ENCODE measurements at regions not wholly inside any gene's neighbourhood (a gene's known extent, or its start where the extent isn't known, plus 50 kb on each side); places are given as distances from the start of the nearest gene placed in this dataset.

- no peak overlapping the region for H3K27ac Mint-ChIP-seq
- no peaks in the 10 kb centered on the region for H3K79me2 ChIP-seq (ENCODE audit: insufficient read depth, low read length)
- H3K4me3 Mint-ChIP-seq, result no peak overlapping the region
- no peaks in the 10 kb centered on the region for H3K4me1 ChIP-seq (ENCODE audit: control insufficient read depth in 1 of 2, insufficient read depth in 2 of 2, low read length in 2 of 2)
- H3K9me3 Mint-ChIP-seq, result peaks cover 0 to 3% (median 0%) of the 10 kb centered on the region in 7 donors
- intact Hi-C loops (cut with micrococcal nuclease), result no loop called here
- no peaks in the 10 kb centered on the region for H3K36me3 Mint-ChIP-seq
- no peak overlapping the region for H3K4me3 ChIP-seq (replicated peaks in 1 of 3; ENCODE audit: low read depth in 2 of 3, low read length in 3 of 3)
- no peaks in the 10 kb centered on the region for H3K27me3 ChIP-seq (ENCODE audit: control insufficient read depth in 2 of 2, insufficient read depth in 2 of 2, low read length in 2 of 2)
- no peak overlapping the region for H3K4me2 ChIP-seq (replicated peaks; ENCODE audit: extremely low read depth, low read length, poor library complexity, severe bottlenecking)
- H3K4me1 Mint-ChIP-seq, result no peaks in the 10 kb centered on the region
- DNase-seq, result no peak
- no peak for TF ChIP-seq CTCF (IDR thresholded peaks at IDR 0.05)
- no peaks in the 10 kb centered on the region for H3K9me3 ChIP-seq (replicated peaks in 1 of 2; ENCODE audit: control insufficient read depth in 1 of 2, insufficient read depth in 1 of 2, low read length in 2 of 2)
- H3K27me3 Mint-ChIP-seq (ENCODE audit: low read depth in 3 of 3), result no peaks in the 10 kb centered on the region
- H3K9ac ChIP-seq (ENCODE audit: insufficient read depth, low read length, poor library complexity, severe bottlenecking), result no peak overlapping the region
- no CpG with 5 or more reads among the region's 5 CpGs for WGBS (ENCODE audit: insufficient coverage)
- H4K20me1 ChIP-seq (ENCODE audit: insufficient read depth, low read length), result no peaks in the 10 kb centered on the region
- H2AFZ ChIP-seq (ENCODE audit: insufficient read depth, low read depth, low read length, poor library complexity, severe bottlenecking), result no peak overlapping the region
- no peak overlapping the region for H3K27ac ChIP-seq (ENCODE audit: low read depth in 1 of 2, low read length in 2 of 2)
- H3K36me3 ChIP-seq (replicated peaks in 1 of 2; ENCODE audit: control insufficient read depth in 1 of 2, insufficient read depth in 2 of 2, low read length in 2 of 2), result no peaks in the 10 kb centered on the region
Observed at GRCh38 chr3:167032267-167032876, 347.7 kb downstream of the ZBBX start.

GRCh38 chr3:167031364-167032049 lies 348.6 kb downstream of the ZBBX start:
- Histone ChIP-seq H2AFZ (ENCODE audit: insufficient read depth, low read depth, low read length, poor library complexity, severe bottlenecking) (no peak overlapping the region), H3K4me3 (replicated peaks in 1 of 3; ENCODE audit: low read depth in 2 of 3, low read length in 3 of 3) (no peak overlapping the region), H3K4me1 (ENCODE audit: control insufficient read depth in 1 of 2, insufficient read depth in 2 of 2, low read length in 2 of 2) (no peaks in the 10 kb centered on the region), H3K9ac (ENCODE audit: insufficient read depth, low read length, poor library complexity, severe bottlenecking) (no peak overlapping the region), H3K9me3 (replicated peaks in 1 of 2; ENCODE audit: control insufficient read depth in 1 of 2, insufficient read depth in 1 of 2, low read length in 2 of 2) (no peaks in the 10 kb centered on the region), H3K27ac (ENCODE audit: low read depth in 1 of 2, low read length in 2 of 2) (no peak overlapping the region), H3K36me3 (replicated peaks in 1 of 2; ENCODE audit: control insufficient read depth in 1 of 2, insufficient read depth in 2 of 2, low read length in 2 of 2) (no peaks in the 10 kb centered on the region), H3K4me2 (replicated peaks; ENCODE audit: extremely low read depth, low read length, poor library complexity, severe bottlenecking) (no peak overlapping the region), H3K27me3 (ENCODE audit: control insufficient read depth in 2 of 2, insufficient read depth in 2 of 2, low read length in 2 of 2) (no peaks in the 10 kb centered on the region), H4K20me1 (ENCODE audit: insufficient read depth, low read length) (no peaks in the 10 kb centered on the region), H3K79me2 (ENCODE audit: insufficient read depth, low read length) (no peaks in the 10 kb centered on the region)
- no peak for TF ChIP-seq CTCF (IDR thresholded peaks at IDR 0.05)
- no peak for DNase-seq
- H3K27me3 Mint-ChIP-seq (ENCODE audit: low read depth in 3 of 3), result peaks cover 0 to 1% (median 0%) of the 10 kb centered on the region in 3 donors
- no peaks in the 10 kb centered on the region for H3K36me3 Mint-ChIP-seq
- WGBS (ENCODE audit: insufficient coverage), result 80% methylated on average over 5 of the region's 12 CpGs
- no peak overlapping the region for H3K4me3 Mint-ChIP-seq
- intact Hi-C loops (cut with micrococcal nuclease), result no loop called here
- H3K9me3 Mint-ChIP-seq, result peaks cover 0 to 3% (median 0%) of the 10 kb centered on the region in 7 donors
- H3K4me1 Mint-ChIP-seq, result no peaks in the 10 kb centered on the region
- no peak overlapping the region for H3K27ac Mint-ChIP-seq

All from CD14-positive monocyte (primary cell).